ENCODE measurements at regions not wholly inside any gene's neighbourhood (a gene's known extent, or its start where the extent isn't known, plus 50 kb on each side); places are given as distances from the start of the nearest gene placed in this dataset.

GRCh38 chr13:86581706-86582105 lies 782.5 kb upstream of the SLITRK6 start:
- TF ChIP-seq CTCF (IDR thresholded peaks at IDR 0.05) (no peak), EZH2phosphoT487 (IDR thresholded peaks at IDR 0.05) (no peak), EZH2 (IDR thresholded peaks at IDR 0.05) (no peak)

Measured in neural progenitor cell (in vitro differentiated cells).